GM12878 (cell line): ENCODE measurements at regions not wholly inside any gene's neighbourhood (a gene's known extent, or its start where the extent isn't known, plus 50 kb on each side); places are given as distances from the start of the nearest gene placed in this dataset.

ENCODE experiments used
- CHD2 ChIP-seq: IDR thresholded peaks from 2 replicates; pipeline ENCODE4 v1.6.1; 2011; ENCODE audit warnings: low read depth, low read length, improper control_type of control experiment, borderline replicate concordance
- CHD4 ChIP-seq: fragments of 200-600 bp; sonication (generic); IDR thresholded peaks from 2 replicates; pipeline ENCODE4 v1.6.1; 2016; ENCODE audit warnings: mild to moderate bottlenecking
- ESRRA ChIP-seq: IDR thresholded peaks from 2 replicates; pipeline ENCODE4 v1.6.1; 2012; ENCODE audit warnings: mild to moderate bottlenecking, low read length, improper control_type of control experiment
- KDM1A ChIP-seq: fragments of 200-600 bp; sonication (generic); IDR thresholded peaks from 2 replicates; pipeline ENCODE4 v1.6.1; 2016; ENCODE audit warnings: borderline replicate concordance
- MEF2A ChIP-seq: IDR thresholded peaks from 2 replicates; pipeline ENCODE4 v1.6.1; 2011; ENCODE audit warnings: low read depth, mild to moderate bottlenecking, low read length, moderate library complexity; ENCODE audit not compliant: insufficient read depth
- NBN ChIP-seq: fragments of 450-650 bp; IDR thresholded peaks from 2 replicates; pipeline ENCODE4 v1.6.1; 2016
- NR2F1 ChIP-seq: fragments of 450-650 bp; conservative IDR thresholded peaks from 2 replicates; pipeline ENCODE4 v1.6.1; 2017; ENCODE audit warnings: mild to moderate bottlenecking
- PAX8 ChIP-seq: fragments of 450-650 bp; IDR thresholded peaks from 2 replicates; pipeline ENCODE4 v1.6.1; 2017; ENCODE audit warnings: mild to moderate bottlenecking, moderate library complexity
- PBX3 ChIP-seq: IDR thresholded peaks from 2 replicates; pipeline ENCODE4 v1.6.1; 2011; ENCODE audit warnings: mild to moderate bottlenecking, low read depth, low read length, moderate library complexity; ENCODE audit not compliant: insufficient replicate concordance
- PML ChIP-seq: IDR thresholded peaks from 2 replicates; pipeline ENCODE4 v1.6.1; 2012; ENCODE audit warnings: low read length, inconsistent platforms
- STAT3 ChIP-seq: IDR thresholded peaks from 2 replicates; pipeline ENCODE4 v1.6.1; 2011; ENCODE audit warnings: low read depth, low read length, improper control_type of control experiment
- YBX1 ChIP-seq: fragments of 450-650 bp; IDR thresholded peaks from 2 replicates; pipeline ENCODE4 v1.6.1; 2016; ENCODE audit warnings: antibody characterized with exemption
- ZNF592 ChIP-seq: fragments of 450-650 bp; IDR thresholded peaks from 2 replicates; pipeline ENCODE4 v1.6.1; 2017; ENCODE audit warnings: mild to moderate bottlenecking, moderate library complexity

GRCh38 chr10:78980354-78980753 is 88.4 kb upstream of the ZMIZ1 start (continued):
- no peak for TF ChIP-seq ZNF592
- TF ChIP-seq CHD2: no peak
- TF ChIP-seq KDM1A: no peak
- TF ChIP-seq STAT3: no peak
- TF ChIP-seq PML: no peak
- no peak for TF ChIP-seq ESRRA
- TF ChIP-seq NBN: no peak
- TF ChIP-seq PBX3: no peak
- no peak for TF ChIP-seq PAX8
- TF ChIP-seq CHD4: no peak
- TF ChIP-seq YBX1: no peak
- no peak for TF ChIP-seq NR2F1
- no peak for TF ChIP-seq MEF2A
